Suprapubic skin (tissue), 3 donors: ENCODE measurements at regions not wholly inside any gene's neighbourhood (a gene's known extent, or its start where the extent isn't known, plus 50 kb on each side); places are given as distances from the start of the nearest gene placed in this dataset.

ENCODE experiments used
- EP300 ChIP-seq: sonication (generic); formaldehyde crosslinking; IDR thresholded peaks from one replicate; pipeline ENCODE4 v1.6.1; 2017; ENCODE audit warnings: antibody characterized with exemption
- POLR2A ChIP-seq, 2 donors: fragments of 450-650 bp; IDR thresholded peaks; one replicate each; pipeline ENCODE4 v1.6.1; 2017; ENCODE audit warnings: antibody characterized with exemption in 2 of 2, mild to moderate bottlenecking in 2 of 2, moderate library complexity in 2 of 2
- TF ChIP-seq, protein P1 (sequence below), 2 donors: fragments of 200-600 bp in 1 of 2; fragments of 450-650 bp in 1 of 2; sonication (generic) in 1 of 2; IDR thresholded peaks; one replicate each; pipeline ENCODE4 v1.5.1; 2016 to 2019; ENCODE audit warnings: antibody characterized with exemption in 2 of 2, mild to moderate bottlenecking in 1 of 2, moderate library complexity in 1 of 2

DNA sequence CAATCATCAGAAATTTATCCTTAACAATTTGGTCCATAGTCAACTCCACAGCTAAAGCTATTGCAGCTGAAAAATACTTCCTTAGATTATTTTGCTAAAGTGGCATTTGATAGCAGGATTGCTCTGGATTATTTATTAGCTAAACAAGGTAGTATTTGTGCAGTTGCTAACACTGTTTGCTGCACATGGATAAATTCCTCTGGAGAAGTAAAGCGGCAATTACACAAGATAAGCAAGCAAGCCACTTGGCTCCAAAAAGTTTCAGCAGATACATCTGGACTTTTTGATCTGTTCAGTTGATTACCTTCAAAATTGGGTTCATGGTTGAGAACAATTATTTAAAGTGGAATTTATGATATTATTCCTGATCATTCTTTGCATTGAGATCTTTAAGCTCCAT, 971.5 kb downstream of the C4orf33 start:
- TF ChIP-seq, protein P1, sequence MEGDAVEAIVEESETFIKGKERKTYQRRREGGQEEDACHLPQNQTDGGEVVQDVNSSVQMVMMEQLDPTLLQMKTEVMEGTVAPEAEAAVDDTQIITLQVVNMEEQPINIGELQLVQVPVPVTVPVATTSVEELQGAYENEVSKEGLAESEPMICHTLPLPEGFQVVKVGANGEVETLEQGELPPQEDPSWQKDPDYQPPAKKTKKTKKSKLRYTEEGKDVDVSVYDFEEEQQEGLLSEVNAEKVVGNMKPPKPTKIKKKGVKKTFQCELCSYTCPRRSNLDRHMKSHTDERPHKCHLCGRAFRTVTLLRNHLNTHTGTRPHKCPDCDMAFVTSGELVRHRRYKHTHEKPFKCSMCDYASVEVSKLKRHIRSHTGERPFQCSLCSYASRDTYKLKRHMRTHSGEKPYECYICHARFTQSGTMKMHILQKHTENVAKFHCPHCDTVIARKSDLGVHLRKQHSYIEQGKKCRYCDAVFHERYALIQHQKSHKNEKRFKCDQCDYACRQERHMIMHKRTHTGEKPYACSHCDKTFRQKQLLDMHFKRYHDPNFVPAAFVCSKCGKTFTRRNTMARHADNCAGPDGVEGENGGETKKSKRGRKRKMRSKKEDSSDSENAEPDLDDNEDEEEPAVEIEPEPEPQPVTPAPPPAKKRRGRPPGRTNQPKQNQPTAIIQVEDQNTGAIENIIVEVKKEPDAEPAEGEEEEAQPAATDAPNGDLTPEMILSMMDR (IDR thresholded peaks at IDR 0.05) = no peak
- TF ChIP-seq EP300 = no peak
- no peak for TF ChIP-seq POLR2A (IDR thresholded peaks at IDR 0.05)
